Mesodermal cell (in vitro differentiated cells): ENCODE measurements at regions not wholly inside any gene's neighbourhood (a gene's known extent, or its start where the extent isn't known, plus 50 kb on each side); places are given as distances from the start of the nearest gene placed in this dataset.

Source experiments
- H3K27ac ChIP-seq: 2 replicates; pipeline ENCODE4 v1.7.0; 2013; ENCODE audit warnings: mild to moderate bottlenecking, low read depth, low read length, moderate library complexity; ENCODE audit not compliant: severe bottlenecking
- H3K36me3 ChIP-seq: 2 replicates; pipeline ENCODE4 v1.7.1; 2013; ENCODE audit warnings: mild to moderate bottlenecking, low read length, moderate library complexity; ENCODE audit not compliant: control insufficient read depth, insufficient read depth
- H3K4me1 ChIP-seq: one replicate; pipeline ENCODE4 v1.7.1; 2013; ENCODE audit warnings: mild to moderate bottlenecking, low read length; ENCODE audit not compliant: insufficient read depth, control insufficient read depth, poor library complexity, severe bottlenecking
- H3K4me3 ChIP-seq: 2 replicates; pipeline ENCODE4 v1.7.0; 2013; ENCODE audit warnings: low read length, control low read depth, mild to moderate bottlenecking; ENCODE audit not compliant: insufficient read depth, poor library complexity, severe bottlenecking; ENCODE audit errors: extremely low read depth
- H3K9me3 ChIP-seq: 2 replicates; pipeline ENCODE4 v1.7.1; 2013; ENCODE audit warnings: mild to moderate bottlenecking, low read length, moderate library complexity; ENCODE audit not compliant: control insufficient read depth
- WGBS, 2 experiments: methylation state at CpG; one replicate each; pipeline ENCODE4 v1.1.5; 2013; ENCODE audit warnings: missing lambda C conversion rate in 2 of 2; ENCODE audit not compliant: insufficient coverage in 2 of 2; 5-methylcytosine and 5-hydroxymethylcytosine counted together

GRCh38 chr20:24046888-24047287 lies 58.3 kb upstream of the GGTLC1 start:
- no peaks in the 10 kb centered on the region for H3K4me1 ChIP-seq
- no peaks in the 10 kb centered on the region for H3K9me3 ChIP-seq
- no peaks in the 10 kb centered on the region for H3K36me3 ChIP-seq
- H3K4me3 ChIP-seq = no peak overlapping the region
- H3K27ac ChIP-seq = no peak overlapping the region
- WGBS, 2 experiments = no CpG with 5 or more reads among the region's 1 CpG

- Histone ChIP-seq H3K4me1 (no peaks in the 10 kb centered on the region), H3K4me3 (no peak overlapping the region), H3K27ac (no peak overlapping the region), H3K9me3 (no peaks in the 10 kb centered on the region), H3K36me3 (no peaks in the 10 kb centered on the region)
- WGBS, 2 experiments = 75 to 81% methylated on average over 6 to 8 of the region's 10 CpGs
Observed at GRCh38 chr20:24045621-24046318, 57.2 kb upstream of the GGTLC1 start.

GRCh38 chr20:24043294-24043693 lies 54.7 kb upstream of the GGTLC1 start:
- Histone ChIP-seq H3K9me3 (no peaks in the 10 kb centered on the region), H3K36me3 (no peaks in the 10 kb centered on the region), H3K27ac (no peak overlapping the region), H3K4me3 (no peak overlapping the region), H3K4me1 (no peaks in the 10 kb centered on the region)
- 100% methylated on average over 1 of the region's 1 CpG; no CpG with 5 or more reads in 1 of the 2 experiments for whole genome bisulfite sequencing, 2 experiments

- no peaks in the 10 kb centered on the region for H3K36me3 ChIP-seq
- no peak overlapping the region for H3K27ac ChIP-seq
- H3K9me3 ChIP-seq = no peaks in the 10 kb centered on the region
- 60 to 93% methylated on average over 1 to 2 of the region's 3 CpGs for WGBS, 2 experiments
- H3K4me1 ChIP-seq = no peaks in the 10 kb centered on the region
- no peak overlapping the region for H3K4me3 ChIP-seq
Observed at GRCh38 chr20:24042646-24043045, 54.1 kb upstream of the GGTLC1 start.

GRCh38 chr20:24040896-24041459 lies 52.4 kb upstream of the GGTLC1 start:
- no peak overlapping the region for H3K4me3 ChIP-seq
- no peaks in the 10 kb centered on the region for H3K4me1 ChIP-seq
- WGBS, 2 experiments = no CpG with 5 or more reads among the region's 1 CpG
- H3K9me3 ChIP-seq = no peaks in the 10 kb centered on the region
- no peaks in the 10 kb centered on the region for H3K36me3 ChIP-seq
- no peak overlapping the region for H3K27ac ChIP-seq

GRCh38 chr20:24039196-24039595 lies 50.6 kb upstream of the GGTLC1 start:
- Histone ChIP-seq H3K27ac (no peak overlapping the region), H3K4me3 (no peak overlapping the region), H3K4me1 (no peaks in the 10 kb centered on the region), H3K36me3 (no peaks in the 10 kb centered on the region), H3K9me3 (no peaks in the 10 kb centered on the region)
- 82% methylated on average over 2 to 3 of the region's 3 CpGs for WGBS, 2 experiments
